ENCODE measurements at regions not wholly inside any gene's neighbourhood (a gene's known extent, or its start where the extent isn't known, plus 50 kb on each side); places are given as distances from the start of the nearest gene placed in this dataset.
A peak's percentile ranks its signal among the peaks of the same experiment; 100 is the strongest.

DNA sequence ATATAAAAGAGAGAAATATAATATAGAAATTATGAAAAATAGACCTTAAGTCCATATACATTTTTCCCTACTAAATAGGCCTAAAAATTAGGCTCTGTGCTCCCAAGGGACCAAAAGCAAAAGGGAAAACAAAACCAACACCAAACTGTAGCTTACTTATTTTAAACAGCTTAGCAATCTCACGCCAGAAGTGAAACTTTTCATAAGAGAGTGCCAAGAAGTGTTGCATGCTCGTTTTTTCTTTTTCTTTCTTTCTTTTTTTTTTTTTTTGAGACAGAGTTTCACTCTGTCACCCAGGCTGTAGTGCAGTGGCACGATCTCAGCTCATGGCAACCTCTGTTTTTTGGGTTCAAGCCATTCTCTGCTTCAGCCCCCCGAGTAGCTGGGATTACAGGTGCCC, 250.4 kb downstream of the TMA16 start:
- Histone ChIP-seq H3K27ac (no peak overlapping the region), H3K4me1 (no peaks in the 10 kb centered on the region), H3K27me3 (no peaks in the 10 kb centered on the region), H3K4me3 (no peak overlapping the region), H3K36me3 (no peaks in the 10 kb centered on the region), H3K9me3 (no peaks in the 10 kb centered on the region)
- DNase-seq = no peak
- TF ChIP-seq, protein P1, sequence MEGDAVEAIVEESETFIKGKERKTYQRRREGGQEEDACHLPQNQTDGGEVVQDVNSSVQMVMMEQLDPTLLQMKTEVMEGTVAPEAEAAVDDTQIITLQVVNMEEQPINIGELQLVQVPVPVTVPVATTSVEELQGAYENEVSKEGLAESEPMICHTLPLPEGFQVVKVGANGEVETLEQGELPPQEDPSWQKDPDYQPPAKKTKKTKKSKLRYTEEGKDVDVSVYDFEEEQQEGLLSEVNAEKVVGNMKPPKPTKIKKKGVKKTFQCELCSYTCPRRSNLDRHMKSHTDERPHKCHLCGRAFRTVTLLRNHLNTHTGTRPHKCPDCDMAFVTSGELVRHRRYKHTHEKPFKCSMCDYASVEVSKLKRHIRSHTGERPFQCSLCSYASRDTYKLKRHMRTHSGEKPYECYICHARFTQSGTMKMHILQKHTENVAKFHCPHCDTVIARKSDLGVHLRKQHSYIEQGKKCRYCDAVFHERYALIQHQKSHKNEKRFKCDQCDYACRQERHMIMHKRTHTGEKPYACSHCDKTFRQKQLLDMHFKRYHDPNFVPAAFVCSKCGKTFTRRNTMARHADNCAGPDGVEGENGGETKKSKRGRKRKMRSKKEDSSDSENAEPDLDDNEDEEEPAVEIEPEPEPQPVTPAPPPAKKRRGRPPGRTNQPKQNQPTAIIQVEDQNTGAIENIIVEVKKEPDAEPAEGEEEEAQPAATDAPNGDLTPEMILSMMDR (IDR thresholded peaks at IDR 0.05) = no peak
- no peak for ATAC-seq
- intact Hi-C loops (cut with DNase I) = no loop called here

DNA sequence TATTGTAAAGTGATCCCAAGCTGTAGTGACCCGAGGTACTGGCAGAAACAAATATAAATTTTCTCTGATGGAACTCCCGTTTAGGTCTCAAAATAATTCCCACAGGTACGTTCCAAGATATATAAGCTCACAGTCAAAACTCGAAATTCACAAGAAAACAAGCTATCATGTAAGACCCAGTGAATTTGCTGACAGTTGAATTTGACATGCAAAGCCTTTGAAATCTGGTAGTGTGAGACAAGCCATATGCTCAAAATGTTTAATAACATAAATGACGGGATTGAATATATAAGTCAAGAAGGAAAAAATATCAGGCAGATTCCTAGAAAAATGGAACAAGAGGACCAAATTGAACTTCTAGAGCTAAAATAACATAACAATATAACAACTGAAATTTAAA, 252.8 kb downstream of the TMA16 start:
- intact Hi-C loops (cut with DNase I) = no loop called here

DNA sequence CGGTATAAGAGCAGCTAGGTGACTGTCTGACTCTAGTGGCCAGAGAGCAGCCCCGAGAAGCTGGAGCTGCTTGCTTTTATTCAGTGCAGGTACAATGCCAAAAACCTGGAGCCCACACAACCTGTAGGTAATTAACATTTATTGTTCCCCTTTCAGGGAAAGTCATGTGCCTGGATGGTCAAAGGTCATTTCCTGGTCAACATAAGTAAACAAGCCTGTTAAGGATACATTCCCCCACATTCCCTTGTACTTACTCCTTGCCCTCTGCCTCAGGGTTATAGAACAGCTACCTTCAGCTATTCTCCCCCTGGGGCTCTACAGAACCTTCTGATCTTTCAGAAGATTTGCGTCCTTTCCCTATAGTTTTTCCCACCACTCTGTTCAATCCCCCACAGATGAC, 253.4 kb downstream of the TMA16 start:
- TF ChIP-seq, protein P1 (IDR thresholded peaks at IDR 0.05) = no peak
- Histone ChIP-seq H3K36me3 (no peaks in the 10 kb centered on the region), H3K9me3 (no peaks in the 10 kb centered on the region), H3K4me3 (no peak overlapping the region), H3K27me3 (no peaks in the 10 kb centered on the region), H3K27ac (no peak overlapping the region), H3K4me1 (no peaks in the 10 kb centered on the region)
- ATAC-seq (no peak), DNase-seq (no peak)
- intact Hi-C loops (cut with DNase I) = no loop called here

More for the DNA sequence above, 252.8 kb downstream of the TMA16 start:
- DNase-seq = no peak
- Histone ChIP-seq H3K9me3 (no peaks in the 10 kb centered on the region), H3K4me1 (no peaks in the 10 kb centered on the region), H3K4me3 (no peak overlapping the region), H3K27ac (no peak overlapping the region), H3K27me3 (no peaks in the 10 kb centered on the region), H3K36me3 (no peaks in the 10 kb centered on the region)
- TF ChIP-seq, protein P1 (IDR thresholded peaks at IDR 0.05) = no peak
- no peak for ATAC-seq

DNA sequence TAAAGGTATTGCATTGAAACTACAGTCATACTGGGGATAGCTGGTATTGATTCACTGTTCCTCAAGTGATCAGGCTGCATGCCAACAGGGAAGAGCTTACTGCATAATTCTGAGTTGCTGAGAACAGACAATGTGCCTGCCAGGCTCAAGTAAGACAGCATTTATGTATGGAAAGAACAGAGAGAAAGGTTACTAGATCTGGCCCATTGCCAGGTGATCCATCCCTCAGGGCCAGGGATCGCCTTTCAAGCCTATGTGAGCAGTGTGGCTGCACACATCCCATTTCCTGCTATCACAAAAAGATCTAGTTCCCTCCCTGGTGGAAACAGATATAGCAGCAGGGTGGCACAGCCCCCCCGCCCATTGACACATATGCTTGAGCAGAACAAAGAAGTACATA, 254.0 kb downstream of the TMA16 start:
- DNase-seq = no peak
- H3K4me3 ChIP-seq = no peak overlapping the region
- intact Hi-C loops (cut with DNase I) = no loop called here
- H3K4me1 ChIP-seq = no peaks in the 10 kb centered on the region
- no peak for ATAC-seq
- H3K27me3 ChIP-seq = no peaks in the 10 kb centered on the region
- no peak overlapping the region for H3K27ac ChIP-seq
- H3K9me3 ChIP-seq = no peaks in the 10 kb centered on the region
- TF ChIP-seq, protein P1 (IDR thresholded peaks at IDR 0.05) = no peak
- H3K36me3 ChIP-seq = no peaks in the 10 kb centered on the region

DNA sequence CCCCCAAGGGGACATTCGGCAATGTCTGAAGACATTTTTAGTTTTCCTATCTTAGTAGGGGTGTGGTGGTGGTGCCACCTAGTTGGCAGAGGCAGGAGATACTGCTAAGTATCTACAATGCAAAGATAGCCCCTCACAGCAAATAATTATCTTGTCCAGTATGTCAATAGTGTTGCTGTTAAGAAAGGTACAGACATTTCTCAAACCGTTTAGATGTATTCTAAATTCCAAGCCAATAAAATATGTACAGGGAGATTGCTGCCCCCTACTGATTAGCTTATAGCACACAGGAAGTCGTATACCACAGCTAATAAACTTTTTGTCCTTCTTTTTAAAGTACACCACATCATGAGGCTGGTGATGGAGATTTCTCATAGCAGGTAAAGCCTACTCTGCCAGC, 260.5 kb downstream of the TMA16 start:
- H3K4me3 ChIP-seq = no peak overlapping the region
- no peak for DNase-seq
- H3K27me3 ChIP-seq = no peaks in the 10 kb centered on the region
- no peaks in the 10 kb centered on the region for H3K9me3 ChIP-seq
- TF ChIP-seq, protein P1 (IDR thresholded peaks at IDR 0.05) = peak; percentile 33
- no peak for ATAC-seq
- no peak overlapping the region for H3K27ac ChIP-seq
- intact Hi-C loops (cut with DNase I) = no loop called here
- H3K36me3 ChIP-seq = no peaks in the 10 kb centered on the region
- no peaks in the 10 kb centered on the region for H3K4me1 ChIP-seq

GRCh38 chr4:163757219-163757618, 262.7 kb downstream of the TMA16 start:
- no peaks in the 10 kb centered on the region for H3K36me3 ChIP-seq
- H3K27me3 ChIP-seq = no peaks in the 10 kb centered on the region
- intact Hi-C loops (cut with DNase I) = no loop called here
- no peaks in the 10 kb centered on the region for H3K4me1 ChIP-seq
- H3K4me3 ChIP-seq = no peak overlapping the region
- no peak for DNase-seq
- TF ChIP-seq, protein P1 (IDR thresholded peaks at IDR 0.05) = no peak
- ATAC-seq = no peak
- H3K27ac ChIP-seq = no peak overlapping the region
- no peaks in the 10 kb centered on the region for H3K9me3 ChIP-seq

Data from upper lobe of right lung (tissue), 1 donor.